Thyroid gland (tissue), 4 donors: ENCODE measurements at regions not wholly inside any gene's neighbourhood (a gene's known extent, or its start where the extent isn't known, plus 50 kb on each side); places are given as distances from the start of the nearest gene placed in this dataset.

Experiments used
- DNase-seq, 2 donors: peaks; one replicate each; pipeline ENCODE4 v3.0.0-alpha.2; 2019
- H3K27ac ChIP-seq, 3 donors: fragments of 200-600 bp; sonication (generic); 1 replicate in 2 of 3; 2 replicates in 1 of 3; pipeline ENCODE4 v1.5.1; 2016 to 2019; ENCODE audit warnings: mild to moderate bottlenecking in 1 of 3, moderate library complexity in 1 of 3
- H3K27me3 ChIP-seq: fragments of 200-600 bp; sonication (generic); one replicate; pipeline ENCODE4 v1.5.1; 2019
- H3K36me3 ChIP-seq, 2 donors: fragments of 200-600 bp; sonication (generic); one replicate each; pipeline ENCODE4 v1.5.1; 2016 to 2019
- H3K4me1 ChIP-seq, 2 donors: fragments of 200-600 bp; sonication (generic); one replicate each; pipeline ENCODE4 v1.5.1; 2017 to 2019
- H3K4me3 ChIP-seq, 3 donors: fragments of 200-600 bp; sonication (generic); replicated peaks in 1 of 3; 1 replicate in 2 of 3; 2 replicates in 1 of 3; pipeline ENCODE4 v1.5.1; 2016; ENCODE audit warnings: mild to moderate bottlenecking in 1 of 3
- H3K9me3 ChIP-seq: fragments of 200-600 bp; sonication (generic); one replicate; pipeline ENCODE4 v1.5.1; 2017
- CTCF ChIP-seq, 6 experiments: fragments of 200-600 bp in 3 of 6; fragments of 450-650 bp in 3 of 6; sonication (generic) in 3 of 6; IDR thresholded peaks; one replicate each; pipeline ENCODE4 v1.5.1; 2016 to 2019; ENCODE audit warnings: antibody characterized with exemption in 6 of 6, mild to moderate bottlenecking in 2 of 6, inconsistent platforms in 1 of 6, moderate library complexity in 1 of 6
- POLR2A ChIP-seq, 2 donors: fragments of 450-650 bp; IDR thresholded peaks; one replicate each; pipeline ENCODE4 v1.6.1; 2017; ENCODE audit warnings: antibody characterized with exemption in 2 of 2, mild to moderate bottlenecking in 2 of 2, moderate library complexity in 1 of 2
- WGBS, 2 donors: methylation state at CpG; one replicate each; pipeline ENCODE4 v1.1.5; 2017; 5-methylcytosine and 5-hydroxymethylcytosine counted together
- intact Hi-C: fragments of 100-400 bp; cut with DNase I; formaldehyde crosslinking; loops from one replicate; pipeline ENCODE4 v1.15.1; 2023

DNA sequence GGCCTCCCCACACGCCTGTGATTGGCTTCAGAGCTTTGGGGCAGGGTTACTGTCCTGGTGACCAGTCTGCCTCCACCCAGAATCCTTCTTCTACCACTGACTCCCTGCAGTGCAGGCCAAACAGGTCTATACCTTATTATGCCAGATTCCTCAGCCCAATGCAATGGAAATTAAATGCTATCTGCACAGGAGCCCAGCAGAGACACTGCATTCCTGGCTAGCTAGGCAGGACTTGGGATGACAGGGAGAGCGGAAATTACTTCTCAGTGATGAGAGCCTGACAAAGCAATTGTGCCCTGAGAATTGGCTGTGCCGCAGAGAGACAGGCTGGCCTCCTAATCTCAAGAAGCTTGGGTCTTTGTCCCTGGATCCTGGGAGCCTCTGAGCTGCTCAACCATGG is 143.8 kb upstream of the NCAM1 start:
- H3K27ac ChIP-seq: no peak overlapping the region
- no peaks in the 10 kb centered on the region for H3K9me3 ChIP-seq
- DNase-seq: no peak
- H3K4me1 ChIP-seq: no peaks in the 10 kb centered on the region
- TF ChIP-seq POLR2A (IDR thresholded peaks at IDR 0.05) (no peak), CTCF (IDR thresholded peaks at IDR 0.05) (no peak)
- intact Hi-C loops: no loop called here
- H3K4me3 ChIP-seq: no peak overlapping the region
- H3K27me3 ChIP-seq: no peaks in the 10 kb centered on the region
- WGBS, 2 donors: 61 to 81% methylated on average over 3 of the region's 3 CpGs
- H3K36me3 ChIP-seq: no peaks in the 10 kb centered on the region

GRCh38 chr11:112822478-112823274 is 138.5 kb upstream of the NCAM1 start:
- Histone ChIP-seq H3K4me1 (no peaks in the 10 kb centered on the region), H3K27ac (no peak overlapping the region), H3K36me3 (no peaks in the 10 kb centered on the region), H3K4me3 (no peak overlapping the region), H3K9me3 (no peaks in the 10 kb centered on the region), H3K27me3 (no peaks in the 10 kb centered on the region)
- WGBS, 2 donors: 32 to 41% methylated on average over 3 of the region's 3 CpGs
- DNase-seq: peak in 1 of 2 donors; percentile 14
- intact Hi-C loops: no loop called here
- TF ChIP-seq CTCF (IDR thresholded peaks at IDR 0.05) (no peak), POLR2A (IDR thresholded peaks at IDR 0.05) (no peak)

- Histone ChIP-seq H3K9me3 (no peaks in the 10 kb centered on the region), H3K4me1 (no peaks in the 10 kb centered on the region), H3K36me3 (no peaks in the 10 kb centered on the region), H3K27ac (no peak overlapping the region), H3K4me3 (no peak overlapping the region), H3K27me3 (no peaks in the 10 kb centered on the region)
- no peak for DNase-seq
- WGBS, 2 donors: 73 to 79% methylated on average over 3 of the region's 3 CpGs
- intact Hi-C loops: no loop called here
- no peak for TF ChIP-seq POLR2A (IDR thresholded peaks at IDR 0.05)
- no peak for TF ChIP-seq CTCF (IDR thresholded peaks at IDR 0.05)
Observed at GRCh38 chr11:112826026-112826425, 135.2 kb upstream of the NCAM1 start.

DNA sequence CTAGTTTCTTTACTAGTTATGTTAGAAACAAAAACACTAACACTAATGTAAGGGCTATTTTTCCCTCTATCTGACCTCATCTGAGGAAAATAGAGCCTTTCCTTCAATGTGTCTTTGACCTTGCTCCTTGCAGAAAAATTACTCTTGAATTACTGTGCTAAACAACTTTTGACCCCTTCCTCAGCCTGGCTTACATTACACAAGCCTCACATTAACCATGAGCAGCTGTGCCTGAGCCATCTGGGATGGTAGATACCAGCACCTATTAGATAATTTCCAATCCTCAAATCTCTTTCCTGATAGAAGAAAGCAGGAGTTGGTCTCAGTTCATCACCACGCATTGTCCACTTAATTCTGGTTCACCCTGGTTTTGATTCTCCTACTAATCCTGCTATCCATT is 134.4 kb upstream of the NCAM1 start:
- H3K4me3 ChIP-seq: no peak overlapping the region
- DNase-seq: no peak
- TF ChIP-seq POLR2A (IDR thresholded peaks at IDR 0.05) (no peak), CTCF (IDR thresholded peaks at IDR 0.05) (no peak)
- intact Hi-C loops: no loop called here
- H3K36me3 ChIP-seq: no peaks in the 10 kb centered on the region
- 94 to 97% methylated on average over 1 of the region's 1 CpG for WGBS, 2 donors
- H3K27ac ChIP-seq: no peak overlapping the region
- no peaks in the 10 kb centered on the region for H3K4me1 ChIP-seq
- no peaks in the 10 kb centered on the region for H3K9me3 ChIP-seq
- H3K27me3 ChIP-seq: no peaks in the 10 kb centered on the region

DNA sequence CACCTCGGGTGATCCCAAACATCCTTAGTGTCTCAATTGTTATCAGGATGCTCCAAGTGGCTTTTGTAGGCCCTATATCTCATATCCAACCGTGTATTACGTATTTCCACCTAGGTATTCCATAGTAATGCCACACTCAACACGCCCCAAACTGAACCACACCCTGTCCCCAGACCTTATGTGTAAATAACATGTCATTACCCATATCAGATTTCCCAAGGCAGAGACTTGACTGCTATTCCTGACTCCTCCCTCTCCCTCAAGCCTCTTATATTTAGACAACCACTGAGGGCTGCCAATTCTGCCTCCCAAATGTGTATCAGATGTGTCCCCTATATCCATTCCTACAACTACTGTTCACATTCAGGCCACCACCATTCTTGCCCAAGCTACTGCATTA is 132.8 kb upstream of the NCAM1 start:
- H3K27me3 ChIP-seq: no peaks in the 10 kb centered on the region
- DNase-seq: no peak
- intact Hi-C loops: no loop called here
- H3K9me3 ChIP-seq: no peaks in the 10 kb centered on the region
- no peaks in the 10 kb centered on the region for H3K4me1 ChIP-seq
- no peaks in the 10 kb centered on the region for H3K36me3 ChIP-seq
- no peak for TF ChIP-seq CTCF (IDR thresholded peaks at IDR 0.05)
- TF ChIP-seq POLR2A (IDR thresholded peaks at IDR 0.05): no peak
- no peak overlapping the region for H3K27ac ChIP-seq
- 91 to 93% methylated on average over 4 of the region's 4 CpGs for WGBS, 2 donors
- no peak overlapping the region for H3K4me3 ChIP-seq
